HG03571 (cell line): ENCODE measurements at regions not wholly inside any gene's neighbourhood (a gene's known extent, or its start where the extent isn't known, plus 50 kb on each side); places are given as distances from the start of the nearest gene placed in this dataset.

Source experiments
- ATAC-seq: cut with Tn5 transposase; IDR thresholded peaks from one replicate; pipeline ENCODE4 v1.9.1; 2021; ENCODE audit not compliant: unreplicated experiment

- ATAC-seq = no peak
Observed at GRCh38 chr1:229075716-229076115, 195.2 kb upstream of the RAB4A start.

- no peak for ATAC-seq
Observed at GRCh38 chr1:229076195-229076594, 194.7 kb upstream of the RAB4A start.

GRCh38 chr1:229079016-229079595 is 191.8 kb upstream of the RAB4A start:
- no peak for ATAC-seq

- ATAC-seq = no peak
Observed at GRCh38 chr1:229080361-229080760, 190.6 kb upstream of the RAB4A start.

- no peak for ATAC-seq
Observed at GRCh38 chr1:229085291-229085690, 185.6 kb upstream of the RAB4A start.

- ATAC-seq = no peak
Observed at GRCh38 chr1:229086091-229086490, 184.8 kb upstream of the RAB4A start.

GRCh38 chr1:229086686-229087085 is 184.2 kb upstream of the RAB4A start:
- no peak for ATAC-seq

- ATAC-seq = no peak
Observed at GRCh38 chr1:229087339-229087738, 183.6 kb upstream of the RAB4A start.

- ATAC-seq = no peak
Observed at GRCh38 chr1:229087906-229088305, 183.0 kb upstream of the RAB4A start.

- ATAC-seq = no peak
Observed at GRCh38 chr1:229088711-229089110, 182.2 kb upstream of the RAB4A start.

GRCh38 chr1:229089586-229090208 is 181.2 kb upstream of the RAB4A start:
- ATAC-seq = no peak

GRCh38 chr1:229091721-229092136 is 179.2 kb upstream of the RAB4A start:
- ATAC-seq = no peak

GRCh38 chr1:229092377-229093237 is 178.3 kb upstream of the RAB4A start:
- no peak for ATAC-seq

- no peak for ATAC-seq
Observed at GRCh38 chr1:229093238-229093540, 177.7 kb upstream of the RAB4A start.

GRCh38 chr1:229093609-229094336 is 177.1 kb upstream of the RAB4A start:
- no peak for ATAC-seq

GRCh38 chr1:229094476-229095311 is 176.2 kb upstream of the RAB4A start:
- no peak for ATAC-seq

- ATAC-seq = no peak
Observed at GRCh38 chr1:229095325-229095724, 175.6 kb upstream of the RAB4A start.

- ATAC-seq = no peak
Observed at GRCh38 chr1:229097356-229097755, 173.6 kb upstream of the RAB4A start.

- ATAC-seq = no peak
Observed at GRCh38 chr1:229098361-229098760, 172.6 kb upstream of the RAB4A start.

- ATAC-seq = no peak
Observed at GRCh38 chr1:229098903-229099578, 171.9 kb upstream of the RAB4A start.
